ENCODE measurements at regions not wholly inside any gene's neighbourhood (a gene's known extent, or its start where the extent isn't known, plus 50 kb on each side); places are given as distances from the start of the nearest gene placed in this dataset.
"Not testable (repeated sequence)": the region's sequence is repeated elsewhere in the genome, so short reads cannot be mapped to it uniquely, and the experiment has no call there.

- Histone ChIP-seq H3K27ac (ENCODE audit: low read depth, low read length) (no peak overlapping the region), H3K4me1 (ENCODE audit: control insufficient read depth, insufficient read depth, low read length) (peaks cover 32% of the 10 kb centered on the region), H3K4me3 (ENCODE audit: low read depth, low read length) (no peak overlapping the region), H3K36me3 (ENCODE audit: control insufficient read depth, insufficient read depth, low read length) (no peaks in the 10 kb centered on the region), H3K27me3 (ENCODE audit: control insufficient read depth, insufficient read depth, low read length) (no peaks in the 10 kb centered on the region), H3K9me3 (ENCODE audit: control insufficient read depth, insufficient read depth, low read length) (no peaks in the 10 kb centered on the region)
- peak in 1 of 6 donors; percentile 34 for DNase-seq (ENCODE audit: low read depth in 4 of 6, low spot score in 6 of 6)
- WGBS (ENCODE audit: insufficient coverage) = 55% methylated on average over 4 of the region's 5 CpGs
Measured at GRCh38 chr11:45390407-45390806, 104.3 kb upstream of the SYT13 start.

DNA sequence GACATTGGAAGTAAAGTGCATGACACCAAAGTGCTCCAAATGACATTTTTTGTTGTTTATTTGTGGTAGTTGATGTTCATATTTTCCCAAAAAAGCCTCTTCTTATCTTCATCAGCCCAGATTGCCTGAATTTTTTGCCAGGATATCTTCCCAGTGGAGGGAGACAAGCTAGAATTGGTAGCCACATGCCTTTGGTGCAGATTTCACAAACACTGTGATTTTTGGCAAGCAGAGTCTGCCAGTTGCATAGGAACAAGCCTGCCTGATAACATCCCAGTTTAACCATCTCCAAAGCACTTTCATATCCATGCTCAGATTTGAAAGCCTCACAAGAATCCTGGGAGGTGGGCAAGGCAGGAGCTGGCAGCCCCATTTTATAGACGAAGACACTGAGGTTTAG lies 102.3 kb upstream of the SYT13 start:
- DNase-seq (ENCODE audit: low read depth in 4 of 6, low spot score in 6 of 6) = peak in 1 of 6 donors; percentile 67
- Histone ChIP-seq H3K4me1 (ENCODE audit: control insufficient read depth, insufficient read depth, low read length) (peaks cover 49% of the 10 kb centered on the region), H3K36me3 (ENCODE audit: control insufficient read depth, insufficient read depth, low read length) (no peaks in the 10 kb centered on the region), H3K4me3 (ENCODE audit: low read depth, low read length) (no peak overlapping the region), H3K27ac (ENCODE audit: low read depth, low read length) (no peak overlapping the region), H3K27me3 (ENCODE audit: control insufficient read depth, insufficient read depth, low read length) (no peaks in the 10 kb centered on the region), H3K9me3 (ENCODE audit: control insufficient read depth, insufficient read depth, low read length) (no peaks in the 10 kb centered on the region)
- no CpG with 5 or more reads among the region's 1 CpG for WGBS (ENCODE audit: insufficient coverage)

GRCh38 chr11:45387885-45388284 lies 101.7 kb upstream of the SYT13 start:
- H3K4me3 ChIP-seq (ENCODE audit: low read depth, low read length); H3K27ac ChIP-seq (ENCODE audit: low read depth, low read length); H3K27me3 ChIP-seq (ENCODE audit: control insufficient read depth, insufficient read depth, low read length); H3K9me3 ChIP-seq (ENCODE audit: control insufficient read depth, insufficient read depth, low read length); DNase-seq (ENCODE audit: low read depth in 4 of 6, low spot score in 6 of 6); H3K36me3 ChIP-seq (ENCODE audit: control insufficient read depth, insufficient read depth, low read length): not testable (repeated sequence)
- 100% methylated on average over 1 of the region's 2 CpGs for WGBS (ENCODE audit: insufficient coverage)
- peaks cover 48% of the 10 kb centered on the region for H3K4me1 ChIP-seq (ENCODE audit: control insufficient read depth, insufficient read depth, low read length)

DNA sequence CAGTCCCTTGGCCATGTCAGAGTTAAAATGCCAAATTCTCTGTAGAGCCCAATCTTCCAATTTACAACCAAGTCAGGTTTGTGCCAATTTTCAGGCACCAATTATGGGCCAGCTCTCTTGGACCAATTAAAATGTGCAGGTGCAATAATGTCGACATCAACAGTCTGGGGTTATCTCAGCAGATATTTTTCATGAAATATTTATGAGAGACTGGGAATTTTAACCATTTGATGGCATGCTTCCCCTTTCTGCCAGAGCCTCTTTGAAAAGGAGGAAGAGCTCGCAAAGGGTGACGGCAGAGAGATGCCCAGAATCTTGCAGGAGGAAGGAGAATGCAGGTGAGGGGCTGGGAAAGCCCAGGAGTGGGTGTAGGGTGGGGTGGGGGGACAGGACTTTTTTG lies 100.8 kb upstream of the SYT13 start:
- WGBS (ENCODE audit: insufficient coverage) = 40% methylated on average over 3 of the region's 3 CpGs
- Histone ChIP-seq H3K27ac (ENCODE audit: low read depth, low read length) (no peak overlapping the region), H3K27me3 (ENCODE audit: control insufficient read depth, insufficient read depth, low read length) (no peaks in the 10 kb centered on the region), H3K4me1 (ENCODE audit: control insufficient read depth, insufficient read depth, low read length) (peaks cover 39% of the 10 kb centered on the region), H3K9me3 (ENCODE audit: control insufficient read depth, insufficient read depth, low read length) (no peaks in the 10 kb centered on the region), H3K4me3 (ENCODE audit: low read depth, low read length) (no peak overlapping the region), H3K36me3 (ENCODE audit: control insufficient read depth, insufficient read depth, low read length) (no peaks in the 10 kb centered on the region)
- peak in 2 of 6 donors; percentile 72 to 73 for DNase-seq (ENCODE audit: low read depth in 4 of 6, low spot score in 6 of 6)

DNA sequence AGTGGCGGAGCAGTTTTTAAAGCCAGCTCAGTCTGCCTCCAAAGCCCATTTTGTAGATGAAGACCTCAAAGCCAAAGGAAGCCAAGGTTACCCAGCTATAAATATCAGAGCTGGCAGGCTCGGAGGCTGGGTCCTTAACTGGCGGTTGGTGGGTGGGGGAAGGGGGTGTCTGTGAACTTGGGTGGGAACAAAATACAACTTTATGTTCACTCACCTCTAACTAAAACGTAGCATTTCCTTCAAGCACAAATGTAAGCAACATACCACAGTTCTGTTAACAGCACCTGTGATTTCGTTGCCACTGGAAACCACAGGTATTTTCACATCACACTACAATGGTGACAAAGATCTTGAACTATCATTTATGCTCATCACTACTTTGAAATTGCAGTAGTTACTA lies 99.7 kb upstream of the SYT13 start:
- no peak for DNase-seq (ENCODE audit: low read depth in 4 of 6, low spot score in 6 of 6)
- Histone ChIP-seq H3K36me3 (ENCODE audit: control insufficient read depth, insufficient read depth, low read length) (no peaks in the 10 kb centered on the region), H3K9me3 (ENCODE audit: control insufficient read depth, insufficient read depth, low read length) (no peaks in the 10 kb centered on the region), H3K4me3 (ENCODE audit: low read depth, low read length) (no peak overlapping the region), H3K4me1 (ENCODE audit: control insufficient read depth, insufficient read depth, low read length) (peaks cover 31% of the 10 kb centered on the region), H3K27me3 (ENCODE audit: control insufficient read depth, insufficient read depth, low read length) (no peaks in the 10 kb centered on the region), H3K27ac (ENCODE audit: low read depth, low read length) (no peak overlapping the region)
- WGBS (ENCODE audit: insufficient coverage) = 78% methylated on average over 1 of the region's 5 CpGs

- H3K27ac ChIP-seq (ENCODE audit: low read depth, low read length) = no peak overlapping the region
- WGBS (ENCODE audit: insufficient coverage) = 72% methylated on average over 5 of the region's 9 CpGs
- H3K4me3 ChIP-seq (ENCODE audit: low read depth, low read length) = no peak overlapping the region
- DNase-seq (ENCODE audit: low read depth in 4 of 6, low spot score in 6 of 6) = no peak
- no peaks in the 10 kb centered on the region for H3K9me3 ChIP-seq (ENCODE audit: control insufficient read depth, insufficient read depth, low read length)
- peaks cover 27% of the 10 kb centered on the region for H3K4me1 ChIP-seq (ENCODE audit: control insufficient read depth, insufficient read depth, low read length)
- H3K27me3 ChIP-seq (ENCODE audit: control insufficient read depth, insufficient read depth, low read length) = no peaks in the 10 kb centered on the region
- no peaks in the 10 kb centered on the region for H3K36me3 ChIP-seq (ENCODE audit: control insufficient read depth, insufficient read depth, low read length)
Measured at GRCh38 chr11:45385423-45385822, 99.3 kb upstream of the SYT13 start.

DNA sequence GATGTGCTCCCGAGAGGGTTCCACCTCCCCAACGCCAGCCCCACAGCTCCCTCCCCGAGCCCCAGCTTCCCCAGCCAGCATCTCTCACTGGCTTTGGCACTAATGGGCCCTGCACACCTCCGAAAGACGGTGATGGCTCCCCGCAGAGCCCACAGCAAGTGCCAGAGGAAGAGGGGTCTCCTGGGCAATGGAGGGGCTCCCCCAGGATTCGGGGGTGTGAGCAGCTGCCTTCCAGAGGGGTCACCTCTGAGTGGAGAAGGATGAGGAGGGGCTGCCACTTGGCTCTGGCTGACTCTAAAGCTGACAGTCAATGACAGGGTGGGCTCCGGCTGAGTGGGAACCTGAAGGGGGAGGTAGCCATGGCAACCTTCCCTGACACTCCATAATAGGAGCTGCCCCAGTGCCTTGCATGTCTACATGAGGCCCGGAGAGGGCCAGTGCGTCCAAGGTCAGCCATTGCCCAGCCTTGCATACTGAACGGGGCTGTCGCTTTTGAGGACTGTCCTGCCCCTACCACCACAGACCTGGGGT lies 98.6 kb upstream of the SYT13 start:
- Histone ChIP-seq H3K36me3 (ENCODE audit: control insufficient read depth, insufficient read depth, low read length) (no peaks in the 10 kb centered on the region), H3K4me1 (ENCODE audit: control insufficient read depth, insufficient read depth, low read length) (peaks cover 26% of the 10 kb centered on the region), H3K27me3 (ENCODE audit: control insufficient read depth, insufficient read depth, low read length) (no peaks in the 10 kb centered on the region), H3K4me3 (ENCODE audit: low read depth, low read length) (no peak overlapping the region), H3K27ac (ENCODE audit: low read depth, low read length) (no peak overlapping the region), H3K9me3 (ENCODE audit: control insufficient read depth, insufficient read depth, low read length) (no peaks in the 10 kb centered on the region)
- WGBS (ENCODE audit: insufficient coverage) = 13% methylated on average over 9 of the region's 12 CpGs
- peak in 2 of 6 donors; percentile 61 to 87 for DNase-seq (ENCODE audit: low read depth in 4 of 6, low spot score in 6 of 6)

GRCh38 chr11:45384016-45384415 lies 97.9 kb upstream of the SYT13 start:
- peaks cover 26% of the 10 kb centered on the region for H3K4me1 ChIP-seq (ENCODE audit: control insufficient read depth, insufficient read depth, low read length)

DNA sequence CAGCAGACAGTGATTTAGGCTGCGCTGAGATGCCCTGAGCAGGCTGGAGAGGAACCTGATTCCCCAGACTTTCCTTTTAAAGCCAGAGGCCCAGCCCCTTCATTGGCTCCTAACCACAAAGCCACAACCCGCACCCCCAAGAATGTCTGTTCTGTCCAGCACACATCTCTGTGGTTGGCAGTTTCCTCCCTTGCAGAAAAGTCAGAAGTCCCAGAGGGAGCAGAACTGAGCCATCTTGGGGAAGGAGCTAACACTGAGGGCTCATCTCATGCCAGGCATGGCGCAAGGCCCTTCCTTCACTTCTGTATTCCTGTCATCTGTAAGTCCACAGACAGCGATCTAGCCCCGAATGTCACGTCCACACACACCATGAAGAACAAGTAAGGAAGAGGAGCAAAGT lies 97.1 kb upstream of the SYT13 start:
- Histone ChIP-seq H3K36me3 (ENCODE audit: control insufficient read depth, insufficient read depth, low read length) (no peaks in the 10 kb centered on the region), H3K27me3 (ENCODE audit: control insufficient read depth, insufficient read depth, low read length) (no peaks in the 10 kb centered on the region), H3K9me3 (ENCODE audit: control insufficient read depth, insufficient read depth, low read length) (no peaks in the 10 kb centered on the region), H3K4me1 (ENCODE audit: control insufficient read depth, insufficient read depth, low read length) (peaks cover 26% of the 10 kb centered on the region), H3K27ac (ENCODE audit: low read depth, low read length) (no peak overlapping the region), H3K4me3 (ENCODE audit: low read depth, low read length) (no peak overlapping the region)
- WGBS (ENCODE audit: insufficient coverage) = 75% methylated on average over 2 of the region's 6 CpGs
- no peak for DNase-seq (ENCODE audit: low read depth in 4 of 6, low spot score in 6 of 6)

More at GRCh38 chr11:45384016-45384415, 97.9 kb upstream of the SYT13 start:
- Histone ChIP-seq H3K27ac (ENCODE audit: low read depth, low read length) (no peak overlapping the region), H3K9me3 (ENCODE audit: control insufficient read depth, insufficient read depth, low read length) (no peaks in the 10 kb centered on the region), H3K27me3 (ENCODE audit: control insufficient read depth, insufficient read depth, low read length) (no peaks in the 10 kb centered on the region), H3K36me3 (ENCODE audit: control insufficient read depth, insufficient read depth, low read length) (no peaks in the 10 kb centered on the region), H3K4me3 (ENCODE audit: low read depth, low read length) (no peak overlapping the region)
- no peak for DNase-seq (ENCODE audit: low read depth in 4 of 6, low spot score in 6 of 6)
- 94% methylated on average over 3 of the region's 4 CpGs for WGBS (ENCODE audit: insufficient coverage)

- H3K9me3 ChIP-seq (ENCODE audit: control insufficient read depth, insufficient read depth, low read length) = no peaks in the 10 kb centered on the region
- no peaks in the 10 kb centered on the region for H3K27me3 ChIP-seq (ENCODE audit: control insufficient read depth, insufficient read depth, low read length)
- no peak overlapping the region for H3K4me3 ChIP-seq (ENCODE audit: low read depth, low read length)
- H3K36me3 ChIP-seq (ENCODE audit: control insufficient read depth, insufficient read depth, low read length) = no peaks in the 10 kb centered on the region
- H3K4me1 ChIP-seq (ENCODE audit: control insufficient read depth, insufficient read depth, low read length) = peaks cover 26% of the 10 kb centered on the region
- H3K27ac ChIP-seq (ENCODE audit: low read depth, low read length) = no peak overlapping the region
- no peak for DNase-seq (ENCODE audit: low read depth in 4 of 6, low spot score in 6 of 6)
- WGBS (ENCODE audit: insufficient coverage) = 90% methylated on average over 4 of the region's 7 CpGs
Measured at GRCh38 chr11:45382133-45382878, 96.2 kb upstream of the SYT13 start.

Measured in spinal cord (tissue), 9 donors.